WTC11 (cell line): ENCODE measurements at regions not wholly inside any gene's neighbourhood (a gene's known extent, or its start where the extent isn't known, plus 50 kb on each side); places are given as distances from the start of the nearest gene placed in this dataset.

ENCODE experiments used
- ATAC-seq: fragments of 200-7000 bp; cut with Tn5 transposase; 2 replicates; pipeline ENCODE4 v1.10.0; 2021; ENCODE audit warnings: mild to moderate bottlenecking, moderate library complexity
- CTCF ChIA-PET: fragments of 300-600 bp; sonication (Branson Sonifier 250); formaldehyde crosslinking; loops from one replicate; lab custom pipeline; 2021; ENCODE audit warnings: antibody characterized with exemption; lab: Charles Lee
- POLR2A ChIA-PET: fragments of 350-600 bp; sonication (Branson Sonifier 250); formaldehyde crosslinking; loops from one replicate; lab custom pipeline; 2021; ENCODE audit warnings: antibody characterized with exemption; lab: Charles Lee
- DNase-seq: peaks from one replicate; pipeline ENCODE4 v3.0.0; 2021; ENCODE audit warnings: low spot score
- H3K27ac Mint-ChIP-seq: 2 replicates; pipeline ENCODE4 v1.8.0; 2021; ENCODE audit warnings: mixed read lengths
- H3K27me3 Mint-ChIP-seq: 2 replicates; pipeline ENCODE4 v1.8.0; 2021; ENCODE audit warnings: low read depth, mild to moderate bottlenecking, moderate library complexity, mixed read lengths
- H3K36me3 Mint-ChIP-seq: 2 replicates; pipeline ENCODE4 v1.8.0; 2021; ENCODE audit warnings: mixed read lengths
- H3K4me1 Mint-ChIP-seq: 2 replicates; pipeline ENCODE4 v1.8.0; 2022; ENCODE audit warnings: mixed read lengths
- H3K4me3 Mint-ChIP-seq: 2 replicates; pipeline ENCODE4 v1.8.0; 2021; ENCODE audit warnings: mild to moderate bottlenecking, moderate library complexity, mixed read lengths
- H3K9me3 Mint-ChIP-seq: 2 replicates; pipeline ENCODE4 v1.8.0; 2021; ENCODE audit warnings: mixed read lengths
- CBFB ChIP-seq: sonication (generic); formaldehyde crosslinking; IDR thresholded peaks from 2 replicates; pipeline ENCODE4 v1.8.1; 2022; ENCODE audit warnings: mild to moderate bottlenecking, low read depth, missing genetic modification reagents
- CREB1 ChIP-seq: sonication (generic); formaldehyde crosslinking; IDR thresholded peaks from 2 replicates; pipeline ENCODE4 v1.8.0; 2023; ENCODE audit warnings: mild to moderate bottlenecking, missing genetic modification reagents
- ETV6 ChIP-seq: sonication (generic); formaldehyde crosslinking; IDR thresholded peaks from 2 replicates; pipeline ENCODE4 v1.8.1; 2022; ENCODE audit warnings: mild to moderate bottlenecking, missing genetic modification reagents
- FOXK1 ChIP-seq: sonication (generic); formaldehyde crosslinking; IDR thresholded peaks from 2 replicates; pipeline ENCODE4 v1.8.0; 2022; ENCODE audit warnings: mild to moderate bottlenecking, moderate library complexity, missing genetic modification reagents
- GTF2I ChIP-seq: fragments of 250-450 bp; sonication (Bioruptor Pico); conservative IDR thresholded peaks from 2 replicates; pipeline ENCODE4 v1.4.0; 2021; ENCODE audit warnings: mild to moderate bottlenecking
- JUN ChIP-seq: sonication (generic); formaldehyde crosslinking; IDR thresholded peaks from 2 replicates; pipeline ENCODE4 v1.8.0; 2023; ENCODE audit warnings: mild to moderate bottlenecking, missing genetic modification reagents
- OVOL2 ChIP-seq: fragments of 250-450 bp; sonication (Bioruptor Pico); IDR thresholded peaks from 2 replicates; pipeline ENCODE4 v1.9.0; 2021; ENCODE audit warnings: mild to moderate bottlenecking, borderline replicate concordance
- RELA ChIP-seq: sonication (generic); formaldehyde crosslinking; IDR thresholded peaks from 2 replicates; pipeline ENCODE4 v1.8.1; 2022; ENCODE audit warnings: missing genetic modification reagents, mild to moderate bottlenecking, borderline replicate concordance
- RORB ChIP-seq: fragments of 250-450 bp; sonication (Bioruptor Pico); IDR thresholded peaks from 2 replicates; pipeline ENCODE4 v1.9.0; 2021; ENCODE audit warnings: mild to moderate bottlenecking
- SOX15 ChIP-seq: fragments of 250-450 bp; sonication (Bioruptor Pico); IDR thresholded peaks from 2 replicates; pipeline ENCODE4 v1.9.0; 2021; ENCODE audit warnings: mild to moderate bottlenecking
- ZBTB21 ChIP-seq: sonication (generic); formaldehyde crosslinking; IDR thresholded peaks from 2 replicates; pipeline ENCODE4 v1.8.1; 2023; ENCODE audit warnings: mild to moderate bottlenecking, missing genetic modification reagents, borderline replicate concordance
- ZNF138 ChIP-seq: sonication (generic); formaldehyde crosslinking; conservative IDR thresholded peaks from 2 replicates; pipeline ENCODE4 v1.8.1; 2022; ENCODE audit warnings: mild to moderate bottlenecking, moderate library complexity, missing genetic modification reagents
- ZNF263 ChIP-seq: sonication (generic); formaldehyde crosslinking; IDR thresholded peaks from 2 replicates; pipeline ENCODE4 v1.8.1; 2022; ENCODE audit warnings: low read depth, mild to moderate bottlenecking, moderate library complexity, missing genetic modification reagents
- ZNF317 ChIP-seq: sonication (generic); formaldehyde crosslinking; IDR thresholded peaks from 2 replicates; pipeline ENCODE4 v1.8.1; 2023; ENCODE audit warnings: low read depth, mild to moderate bottlenecking, moderate library complexity, missing genetic modification reagents, borderline replicate concordance
- ZNF671 ChIP-seq: fragments of 250-450 bp; sonication (Bioruptor Pico); IDR thresholded peaks from 2 replicates; pipeline ENCODE4 v1.8.0; 2021; ENCODE audit warnings: mild to moderate bottlenecking
- TF ChIP-seq, protein P1 (sequence below): fragments of 250-450 bp; sonication (Bioruptor Pico); conservative IDR thresholded peaks from 2 replicates; pipeline ENCODE4 v1.9.0; 2021; ENCODE audit warnings: mild to moderate bottlenecking
- TF ChIP-seq, protein P2 (sequence below): sonication (generic); formaldehyde crosslinking; IDR thresholded peaks from 2 replicates; pipeline ENCODE4 v1.8.1; 2023; ENCODE audit warnings: mild to moderate bottlenecking, missing genetic modification reagents, moderate library complexity
- TF ChIP-seq, protein P3 (sequence below): sonication (generic); formaldehyde crosslinking; IDR thresholded peaks from 2 replicates; pipeline ENCODE4 v1.8.1; 2022; ENCODE audit warnings: missing genetic modification reagents, borderline replicate concordance
- TF ChIP-seq, protein P4 (sequence below): sonication (generic); formaldehyde crosslinking; IDR thresholded peaks from 2 replicates; pipeline ENCODE4 v1.8.0; 2022; ENCODE audit warnings: mild to moderate bottlenecking, missing genetic modification reagents
- TF ChIP-seq, protein P5 (sequence below): sonication (generic); formaldehyde crosslinking; IDR thresholded peaks from 2 replicates; pipeline ENCODE4 v1.8.1; 2023; ENCODE audit warnings: mild to moderate bottlenecking, missing genetic modification reagents, borderline replicate concordance
- TF ChIP-seq, protein P6 (sequence below): fragments of 250-450 bp; sonication (Bioruptor Pico); IDR thresholded peaks from 2 replicates; pipeline ENCODE4 v1.8.0; 2021; ENCODE audit warnings: mild to moderate bottlenecking

DNA sequence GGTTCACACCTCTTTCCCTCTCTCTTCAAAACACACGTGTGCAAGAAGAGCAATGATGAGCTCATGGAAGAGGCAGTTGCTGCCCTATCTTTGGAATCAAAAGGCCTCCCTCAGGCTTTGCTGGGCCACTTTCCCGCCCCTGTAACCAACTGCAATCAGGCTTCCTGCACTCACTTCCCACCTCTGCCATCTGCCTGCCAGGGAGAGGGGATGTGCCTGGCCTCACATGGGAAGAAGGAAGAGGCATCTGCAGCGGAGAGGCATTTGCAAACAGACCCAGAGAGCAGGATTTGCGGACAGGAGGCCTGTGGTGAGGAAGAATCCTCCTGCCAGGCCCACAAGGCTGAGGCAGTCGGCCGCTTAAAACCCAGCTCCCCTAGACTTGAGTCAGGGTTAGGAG lies 175.6 kb upstream of the ATP10A start:
- ATAC-seq, result peak; percentile 81

DNA sequence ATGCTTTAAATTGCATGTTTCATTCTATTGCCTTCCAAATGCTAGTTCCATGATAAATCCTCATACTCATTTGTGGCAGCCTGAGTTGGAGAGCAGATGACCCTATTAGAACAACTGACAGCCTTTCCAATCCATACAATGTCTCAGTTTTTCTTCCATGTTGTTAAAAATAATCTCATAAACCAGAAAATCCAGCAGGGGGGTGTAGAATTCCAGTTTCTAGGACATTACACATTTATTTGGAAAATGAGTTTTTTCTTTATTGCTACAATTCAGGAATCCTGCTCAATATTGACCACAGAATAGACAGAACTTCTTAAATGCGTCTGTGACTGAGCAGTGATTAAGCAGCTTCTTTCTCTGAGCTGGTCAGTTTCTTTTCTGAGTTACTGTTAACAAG lies 174.2 kb upstream of the ATP10A start:
- POLR2A ChIA-PET, result no interaction called here
- Mint-ChIP-seq H3K27me3 (no peaks in the 10 kb centered on the region), H3K36me3 (no peaks in the 10 kb centered on the region), H3K27ac (no peak overlapping the region), H3K4me1 (peaks cover 7% of the 10 kb centered on the region)
- no peak for DNase-seq
- TF ChIP-seq, protein P1, sequence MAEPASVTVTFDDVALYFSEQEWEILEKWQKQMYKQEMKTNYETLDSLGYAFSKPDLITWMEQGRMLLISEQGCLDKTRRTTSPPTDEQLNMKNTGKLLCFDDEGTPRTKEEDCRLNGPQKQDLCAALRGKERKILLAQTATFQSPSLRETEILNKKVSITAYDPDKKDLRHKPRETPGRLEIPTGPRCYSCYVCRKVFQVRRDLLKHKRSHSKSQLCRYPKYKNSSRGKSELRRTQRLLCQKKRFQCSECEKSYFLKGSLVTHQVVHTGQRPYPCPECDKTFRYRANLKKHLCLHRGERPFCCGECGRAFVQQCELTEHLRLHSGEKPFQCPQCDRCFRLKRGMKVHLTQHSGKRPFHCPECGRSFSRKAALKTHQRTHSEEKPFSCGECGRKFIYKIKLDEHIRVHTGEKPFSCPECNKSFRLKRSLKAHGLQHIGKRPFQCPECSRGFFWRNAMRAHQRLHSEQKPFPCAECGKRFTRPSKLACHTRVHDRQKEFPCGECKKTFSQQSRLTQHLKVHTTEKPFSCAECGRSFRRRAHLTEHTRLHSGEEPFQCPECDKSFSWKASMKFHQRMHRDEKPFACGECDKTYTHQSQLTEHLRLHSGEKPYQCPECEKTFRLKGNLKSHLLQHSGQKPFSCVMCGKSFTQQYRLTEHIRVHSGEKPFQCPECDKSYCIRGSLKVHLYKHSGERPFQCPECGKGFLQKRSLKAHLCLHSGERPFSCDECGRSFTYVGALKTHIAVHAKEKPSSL (CRISPR knock-in tag), result no peak
- TF ChIP-seq, protein P2, sequence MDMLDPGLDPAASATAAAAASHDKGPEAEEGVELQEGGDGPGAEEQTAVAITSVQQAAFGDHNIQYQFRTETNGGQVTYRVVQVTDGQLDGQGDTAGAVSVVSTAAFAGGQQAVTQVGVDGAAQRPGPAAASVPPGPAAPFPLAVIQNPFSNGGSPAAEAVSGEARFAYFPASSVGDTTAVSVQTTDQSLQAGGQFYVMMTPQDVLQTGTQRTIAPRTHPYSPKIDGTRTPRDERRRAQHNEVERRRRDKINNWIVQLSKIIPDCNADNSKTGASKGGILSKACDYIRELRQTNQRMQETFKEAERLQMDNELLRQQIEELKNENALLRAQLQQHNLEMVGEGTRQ (CRISPR knock-in tag), result no peak
- TF ChIP-seq, protein P3, sequence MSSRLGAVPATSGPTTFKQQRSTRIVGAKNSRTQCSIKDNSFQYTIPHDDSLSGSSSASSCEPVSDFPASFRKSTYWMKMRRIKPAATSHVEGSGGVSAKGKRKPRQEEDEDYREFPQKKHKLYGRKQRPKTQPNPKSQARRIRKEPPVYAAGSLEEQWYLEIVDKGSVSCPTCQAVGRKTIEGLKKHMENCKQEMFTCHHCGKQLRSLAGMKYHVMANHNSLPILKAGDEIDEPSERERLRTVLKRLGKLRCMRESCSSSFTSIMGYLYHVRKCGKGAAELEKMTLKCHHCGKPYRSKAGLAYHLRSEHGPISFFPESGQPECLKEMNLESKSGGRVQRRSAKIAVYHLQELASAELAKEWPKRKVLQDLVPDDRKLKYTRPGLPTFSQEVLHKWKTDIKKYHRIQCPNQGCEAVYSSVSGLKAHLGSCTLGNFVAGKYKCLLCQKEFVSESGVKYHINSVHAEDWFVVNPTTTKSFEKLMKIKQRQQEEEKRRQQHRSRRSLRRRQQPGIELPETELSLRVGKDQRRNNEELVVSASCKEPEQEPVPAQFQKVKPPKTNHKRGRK (CRISPR knock-in tag), result no peak
- TF ChIP-seq ZNF317 (CRISPR knock-in tag) (no peak), ZNF671 (CRISPR knock-in tag) (no peak), RELA (CRISPR knock-in tag) (no peak), ETV6 (no peak), CREB1 (CRISPR knock-in tag) (no peak), ZNF138 (CRISPR knock-in tag) (no peak)
- TF ChIP-seq, all 79 proteins: peak for 0
- Mint-ChIP-seq H3K9me3 (no peaks in the 10 kb centered on the region), H3K4me3 (no peak overlapping the region)
- CTCF ChIA-PET, result no interaction called here
- no peak for ATAC-seq

More for the DNA sequence above, 175.6 kb upstream of the ATP10A start:
- DNase-seq, result peak; percentile 28
- H3K27ac Mint-ChIP-seq, result no peak overlapping the region
- POLR2A ChIA-PET, result no interaction called here
- TF ChIP-seq, protein P4, sequence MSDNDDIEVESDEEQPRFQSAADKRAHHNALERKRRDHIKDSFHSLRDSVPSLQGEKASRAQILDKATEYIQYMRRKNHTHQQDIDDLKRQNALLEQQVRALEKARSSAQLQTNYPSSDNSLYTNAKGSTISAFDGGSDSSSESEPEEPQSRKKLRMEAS (CRISPR knock-in tag), result peak; percentile 71
- TF ChIP-seq CBFB, result no peak
- TF ChIP-seq ZBTB21 (CRISPR knock-in tag), result no peak
- TF ChIP-seq, protein P5, sequence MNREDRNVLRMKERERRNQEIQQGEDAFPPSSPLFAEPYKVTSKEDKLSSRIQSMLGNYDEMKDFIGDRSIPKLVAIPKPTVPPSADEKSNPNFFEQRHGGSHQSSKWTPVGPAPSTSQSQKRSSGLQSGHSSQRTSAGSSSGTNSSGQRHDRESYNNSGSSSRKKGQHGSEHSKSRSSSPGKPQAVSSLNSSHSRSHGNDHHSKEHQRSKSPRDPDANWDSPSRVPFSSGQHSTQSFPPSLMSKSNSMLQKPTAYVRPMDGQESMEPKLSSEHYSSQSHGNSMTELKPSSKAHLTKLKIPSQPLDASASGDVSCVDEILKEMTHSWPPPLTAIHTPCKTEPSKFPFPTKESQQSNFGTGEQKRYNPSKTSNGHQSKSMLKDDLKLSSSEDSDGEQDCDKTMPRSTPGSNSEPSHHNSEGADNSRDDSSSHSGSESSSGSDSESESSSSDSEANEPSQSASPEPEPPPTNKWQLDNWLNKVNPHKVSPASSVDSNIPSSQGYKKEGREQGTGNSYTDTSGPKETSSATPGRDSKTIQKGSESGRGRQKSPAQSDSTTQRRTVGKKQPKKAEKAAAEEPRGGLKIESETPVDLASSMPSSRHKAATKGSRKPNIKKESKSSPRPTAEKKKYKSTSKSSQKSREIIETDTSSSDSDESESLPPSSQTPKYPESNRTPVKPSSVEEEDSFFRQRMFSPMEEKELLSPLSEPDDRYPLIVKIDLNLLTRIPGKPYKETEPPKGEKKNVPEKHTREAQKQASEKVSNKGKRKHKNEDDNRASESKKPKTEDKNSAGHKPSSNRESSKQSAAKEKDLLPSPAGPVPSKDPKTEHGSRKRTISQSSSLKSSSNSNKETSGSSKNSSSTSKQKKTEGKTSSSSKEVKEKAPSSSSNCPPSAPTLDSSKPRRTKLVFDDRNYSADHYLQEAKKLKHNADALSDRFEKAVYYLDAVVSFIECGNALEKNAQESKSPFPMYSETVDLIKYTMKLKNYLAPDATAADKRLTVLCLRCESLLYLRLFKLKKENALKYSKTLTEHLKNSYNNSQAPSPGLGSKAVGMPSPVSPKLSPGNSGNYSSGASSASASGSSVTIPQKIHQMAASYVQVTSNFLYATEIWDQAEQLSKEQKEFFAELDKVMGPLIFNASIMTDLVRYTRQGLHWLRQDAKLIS, result no peak
- TF ChIP-seq FOXK1 (CRISPR knock-in tag), result no peak
- no peak for TF ChIP-seq OVOL2 (CRISPR knock-in tag)
- TF ChIP-seq SOX15 (CRISPR knock-in tag), result no peak
- TF ChIP-seq GTF2I (CRISPR knock-in tag), result no peak
- TF ChIP-seq JUN (CRISPR knock-in tag), result 0 out of 2 replicates have a peak, but pooled peaks have one; percentile 25
- no peak for TF ChIP-seq RORB (CRISPR knock-in tag)
- TF ChIP-seq ZNF263 (CRISPR knock-in tag), result no peak
- TF ChIP-seq, protein P6, sequence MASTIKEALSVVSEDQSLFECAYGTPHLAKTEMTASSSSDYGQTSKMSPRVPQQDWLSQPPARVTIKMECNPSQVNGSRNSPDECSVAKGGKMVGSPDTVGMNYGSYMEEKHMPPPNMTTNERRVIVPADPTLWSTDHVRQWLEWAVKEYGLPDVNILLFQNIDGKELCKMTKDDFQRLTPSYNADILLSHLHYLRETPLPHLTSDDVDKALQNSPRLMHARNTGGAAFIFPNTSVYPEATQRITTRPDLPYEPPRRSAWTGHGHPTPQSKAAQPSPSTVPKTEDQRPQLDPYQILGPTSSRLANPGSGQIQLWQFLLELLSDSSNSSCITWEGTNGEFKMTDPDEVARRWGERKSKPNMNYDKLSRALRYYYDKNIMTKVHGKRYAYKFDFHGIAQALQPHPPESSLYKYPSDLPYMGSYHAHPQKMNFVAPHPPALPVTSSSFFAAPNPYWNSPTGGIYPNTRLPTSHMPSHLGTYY (CRISPR knock-in tag), result no peak
- H3K9me3 Mint-ChIP-seq, result no peaks in the 10 kb centered on the region
- CTCF ChIA-PET, result interaction anchor here (0.9 to 2.1 kb wide), 4 partner anchors 27 to 329 kb away, joined by 3 to 9 read pairs (median 4); no protein-coding TSS in a partner anchor
- no peaks in the 10 kb centered on the region for H3K27me3 Mint-ChIP-seq
- no peaks in the 10 kb centered on the region for H3K36me3 Mint-ChIP-seq
- no peak overlapping the region for H3K4me3 Mint-ChIP-seq
- peaks cover 15% of the 10 kb centered on the region for H3K4me1 Mint-ChIP-seq
